Osteoblast (primary cell): ENCODE measurements at regions not wholly inside any gene's neighbourhood (a gene's known extent, or its start where the extent isn't known, plus 50 kb on each side); places are given as distances from the start of the nearest gene placed in this dataset.

Experiments used
- DNase-seq: peaks from one replicate; pipeline ENCODE4 v3.0.0; 2011; ENCODE audit warnings: low spot score, mixed read lengths; ENCODE audit not compliant: insufficient read length; ENCODE audit errors: missing footprints
- H2AFZ ChIP-seq: 2 replicates; pipeline ENCODE4 v1.6.0; 2011; ENCODE audit warnings: mild to moderate bottlenecking, low read length
- H3K27ac ChIP-seq: 2 replicates; pipeline ENCODE4 v1.5.1; 2011; ENCODE audit warnings: mild to moderate bottlenecking, low read depth, low read length, moderate library complexity
- H3K27me3 ChIP-seq: 2 replicates; pipeline ENCODE4 v1.6.0; 2012; ENCODE audit warnings: mild to moderate bottlenecking, control low read depth, inconsistent platforms, low read length, moderate library complexity; ENCODE audit not compliant: insufficient read depth
- H3K36me3 ChIP-seq: 2 replicates; pipeline ENCODE4 v1.5.1; 2011; ENCODE audit warnings: mild to moderate bottlenecking, low read length, control low read depth, moderate library complexity; ENCODE audit not compliant: insufficient read depth
- H3K4me1 ChIP-seq: 2 replicates; pipeline ENCODE4 v1.5.1; 2011; ENCODE audit warnings: mild to moderate bottlenecking, low read length, control low read depth, moderate library complexity; ENCODE audit not compliant: insufficient read depth
- H3K4me2 ChIP-seq: 2 replicates; pipeline ENCODE4 v1.6.0; 2011; ENCODE audit warnings: mild to moderate bottlenecking, low read length; ENCODE audit not compliant: insufficient read depth
- H3K4me3 ChIP-seq: fragments of 200-600 bp; sonication (generic); 3 replicates; pipeline ENCODE4 v1.5.1; 2012; ENCODE audit warnings: mild to moderate bottlenecking, low read length, inconsistent platforms; ENCODE audit not compliant: insufficient read depth
- H3K79me2 ChIP-seq: 2 replicates; pipeline ENCODE4 v1.6.0; 2012; ENCODE audit warnings: mild to moderate bottlenecking, low read length, control low read depth, inconsistent platforms; ENCODE audit not compliant: insufficient read depth
- H3K9me3 ChIP-seq: 2 replicates; pipeline ENCODE4 v1.5.1; 2011; ENCODE audit warnings: low read depth, low read length, control low read depth
- H4K20me1 ChIP-seq: 2 replicates; pipeline ENCODE4 v1.6.0; 2012; ENCODE audit warnings: mild to moderate bottlenecking, low read length, control low read depth; ENCODE audit not compliant: insufficient read depth
- CTCF ChIP-seq: IDR thresholded peaks from 2 replicates; pipeline ENCODE4 v1.5.1; 2011; ENCODE audit warnings: mild to moderate bottlenecking, low read depth, low read length, moderate library complexity; ENCODE audit errors: extremely low read depth

GRCh38 chr22:47676685-47677084 is 914.2 kb downstream of the TBC1D22A start:
- H3K9me3 ChIP-seq, result peaks cover 5% of the 10 kb centered on the region
- no peak overlapping the region for H3K4me2 ChIP-seq
- H3K36me3 ChIP-seq, result no peaks in the 10 kb centered on the region
- H3K79me2 ChIP-seq, result no peaks in the 10 kb centered on the region
- no peaks in the 10 kb centered on the region for H3K27me3 ChIP-seq
- TF ChIP-seq CTCF, result no peak
- H3K4me3 ChIP-seq, result no peak overlapping the region
- no peaks in the 10 kb centered on the region for H3K4me1 ChIP-seq
- no peak overlapping the region for H3K27ac ChIP-seq
- no peaks in the 10 kb centered on the region for H4K20me1 ChIP-seq
- H2AFZ ChIP-seq, result no peak overlapping the region
- no peak for DNase-seq

GRCh38 chr22:47674600-47674999 is 912.1 kb downstream of the TBC1D22A start:
- no peak for TF ChIP-seq CTCF
- no peaks in the 10 kb centered on the region for H3K36me3 ChIP-seq
- no peak overlapping the region for H3K4me2 ChIP-seq
- H3K27me3 ChIP-seq, result no peaks in the 10 kb centered on the region
- H4K20me1 ChIP-seq, result no peaks in the 10 kb centered on the region
- H2AFZ ChIP-seq, result no peak overlapping the region
- H3K79me2 ChIP-seq, result no peaks in the 10 kb centered on the region
- no peaks in the 10 kb centered on the region for H3K4me1 ChIP-seq
- H3K9me3 ChIP-seq, result peaks cover 5% of the 10 kb centered on the region
- H3K4me3 ChIP-seq, result no peak overlapping the region
- DNase-seq, result no peak
- no peak overlapping the region for H3K27ac ChIP-seq

GRCh38 chr22:47673557-47673956 is 911.1 kb downstream of the TBC1D22A start:
- Histone ChIP-seq H3K4me2 (no peak overlapping the region), H3K79me2 (no peaks in the 10 kb centered on the region), H3K9me3 (peaks cover 5% of the 10 kb centered on the region), H3K27me3 (no peaks in the 10 kb centered on the region), H4K20me1 (no peaks in the 10 kb centered on the region), H3K27ac (no peak overlapping the region), H2AFZ (no peak overlapping the region), H3K4me3 (no peak overlapping the region), H3K36me3 (no peaks in the 10 kb centered on the region), H3K4me1 (no peaks in the 10 kb centered on the region)
- no peak for TF ChIP-seq CTCF
- no peak for DNase-seq

- Histone ChIP-seq H3K79me2 (no peaks in the 10 kb centered on the region), H4K20me1 (no peaks in the 10 kb centered on the region), H3K27me3 (no peaks in the 10 kb centered on the region), H3K27ac (no peak overlapping the region), H3K4me3 (no peak overlapping the region), H2AFZ (no peak overlapping the region), H3K36me3 (no peaks in the 10 kb centered on the region), H3K4me1 (no peaks in the 10 kb centered on the region), H3K4me2 (no peak overlapping the region), H3K9me3 (peaks cover 5% of the 10 kb centered on the region)
- DNase-seq, result no peak
- TF ChIP-seq CTCF, result no peak
These were observed 910.1 kb downstream of the TBC1D22A start for GRCh38 chr22:47672526-47672925.
